ENCODE measurements at regions not wholly inside any gene's neighbourhood (a gene's known extent, or its start where the extent isn't known, plus 50 kb on each side); places are given as distances from the start of the nearest gene placed in this dataset.

GRCh38 chr4:17188547-17189400 is 290.3 kb upstream of the LDB2 start:
- H3K4me3 ChIP-seq (ENCODE audit: low read depth, low read length, poor library complexity, severe bottlenecking): no peak overlapping the region
- POLR2A ChIA-PET (ENCODE audit: low non-redundant PET): no interaction called here
- no peaks in the 10 kb centered on the region for H3K4me1 ChIP-seq (ENCODE audit: insufficient read depth, low read length, poor library complexity, severe bottlenecking)
- H3K27ac ChIP-seq (ENCODE audit: low read depth, low read length, poor library complexity, severe bottlenecking): no peak overlapping the region
- TF ChIP-seq CTCF (conservative IDR thresholded peaks at IDR 0.05; ENCODE audit: low read depth, low read length): no peak
- TF ChIP-seq EZH2 (IDR thresholded peaks at IDR 0.05; ENCODE audit: borderline replicate concordance, low read depth, low read length, poor library complexity, severe bottlenecking): no peak
- intact Hi-C loops (cut with micrococcal nuclease; ENCODE audit: unreplicated experiment): no loop called here
- no peaks in the 10 kb centered on the region for H3K27me3 ChIP-seq (replicated peaks; ENCODE audit: insufficient read depth, low read depth, low read length, poor library complexity)
- CTCF ChIA-PET: no interaction called here
- no peaks in the 10 kb centered on the region for H3K36me3 ChIP-seq (ENCODE audit: insufficient read depth, low read length, poor library complexity, severe bottlenecking)
- DNase-seq (ENCODE audit: low spot score): no peak
- no peaks in the 10 kb centered on the region for H3K9me3 ChIP-seq (ENCODE audit: low read depth, low read length, poor library complexity, severe bottlenecking)
- BruUV-seq (replicated peaks): no TSS peak

GRCh38 chr4:17188125-17188524 is 289.7 kb upstream of the LDB2 start:
- H3K9me3 ChIP-seq (ENCODE audit: low read depth, low read length, poor library complexity, severe bottlenecking): no peaks in the 10 kb centered on the region
- H3K27me3 ChIP-seq (replicated peaks; ENCODE audit: insufficient read depth, low read depth, low read length, poor library complexity): no peaks in the 10 kb centered on the region
- BruUV-seq (replicated peaks): no TSS peak
- ChIA-PET POLR2A (ENCODE audit: low non-redundant PET) (no interaction called here), CTCF (no interaction called here)
- intact Hi-C loops (cut with micrococcal nuclease; ENCODE audit: unreplicated experiment): no loop called here
- H3K27ac ChIP-seq (ENCODE audit: low read depth, low read length, poor library complexity, severe bottlenecking): no peak overlapping the region
- DNase-seq (ENCODE audit: low spot score): no peak
- no peaks in the 10 kb centered on the region for H3K36me3 ChIP-seq (ENCODE audit: insufficient read depth, low read length, poor library complexity, severe bottlenecking)
- no peak overlapping the region for H3K4me3 ChIP-seq (ENCODE audit: low read depth, low read length, poor library complexity, severe bottlenecking)
- TF ChIP-seq EZH2 (IDR thresholded peaks at IDR 0.05; ENCODE audit: borderline replicate concordance, low read depth, low read length, poor library complexity, severe bottlenecking) (no peak), CTCF (conservative IDR thresholded peaks at IDR 0.05; ENCODE audit: low read depth, low read length) (no peak)
- H3K4me1 ChIP-seq (ENCODE audit: insufficient read depth, low read length, poor library complexity, severe bottlenecking): no peaks in the 10 kb centered on the region

- no peaks in the 10 kb centered on the region for H3K27me3 ChIP-seq (replicated peaks; ENCODE audit: insufficient read depth, low read depth, low read length, poor library complexity)
- intact Hi-C loops (cut with micrococcal nuclease; ENCODE audit: unreplicated experiment): no loop called here
- no peak overlapping the region for H3K4me3 ChIP-seq (ENCODE audit: low read depth, low read length, poor library complexity, severe bottlenecking)
- TF ChIP-seq EZH2 (IDR thresholded peaks at IDR 0.05; ENCODE audit: borderline replicate concordance, low read depth, low read length, poor library complexity, severe bottlenecking) (no peak), CTCF (conservative IDR thresholded peaks at IDR 0.05; ENCODE audit: low read depth, low read length) (no peak)
- no peaks in the 10 kb centered on the region for H3K9me3 ChIP-seq (ENCODE audit: low read depth, low read length, poor library complexity, severe bottlenecking)
- DNase-seq (ENCODE audit: low spot score): peak; percentile 18
- POLR2A ChIA-PET (ENCODE audit: low non-redundant PET): no interaction called here
- no TSS peak for BruUV-seq (replicated peaks)
- CTCF ChIA-PET: interaction anchor here (0.6 kb wide), 1 partner anchor 261 kb away, joined by 3 read pairs; no protein-coding TSS in a partner anchor
- no peaks in the 10 kb centered on the region for H3K36me3 ChIP-seq (ENCODE audit: insufficient read depth, low read length, poor library complexity, severe bottlenecking)
- no peaks in the 10 kb centered on the region for H3K4me1 ChIP-seq (ENCODE audit: insufficient read depth, low read length, poor library complexity, severe bottlenecking)
- H3K27ac ChIP-seq (ENCODE audit: low read depth, low read length, poor library complexity, severe bottlenecking): no peak overlapping the region
Observed at GRCh38 chr4:17187003-17187402, 288.6 kb upstream of the LDB2 start.
